Erythroblast (primary cell): ENCODE measurements at regions not wholly inside any gene's neighbourhood (a gene's known extent, or its start where the extent isn't known, plus 50 kb on each side); places are given as distances from the start of the nearest gene placed in this dataset.

Experiments
- GATA1 ChIP-seq: IDR thresholded peaks from 2 replicates; pipeline ENCODE4 v1.6.1; 2011; ENCODE audit warnings: low read depth, mild to moderate bottlenecking, control low read depth, low read length, moderate library complexity
- POLR2A ChIP-seq: IDR thresholded peaks from 2 replicates; pipeline ENCODE4 v1.6.1; 2011; ENCODE audit warnings: mild to moderate bottlenecking, low read length

- TF ChIP-seq POLR2A = no peak
- TF ChIP-seq GATA1 = no peak
These were observed 612.4 kb downstream of the ANKRD7 start for GRCh38 chr7:118836933-118837332.
